Fibroblast of lung (primary cell): ENCODE measurements at regions not wholly inside any gene's neighbourhood (a gene's known extent, or its start where the extent isn't known, plus 50 kb on each side); places are given as distances from the start of the nearest gene placed in this dataset.

Source experiments
- DNase-seq, 2 donors: peaks; one replicate each; pipeline versions ENCODE4 v3.0.0 to v3.0.0-alpha.2; 2010; ENCODE audit warnings: low read depth in 2 of 2
- H2AFZ ChIP-seq: 2 replicates; pipeline ENCODE4 v1.5.1; 2012; ENCODE audit warnings: low read length, control low read depth, inconsistent platforms
- H3K27ac ChIP-seq: 2 replicates; pipeline ENCODE4 v1.5.1; 2011; ENCODE audit warnings: low read length, control low read depth; ENCODE audit not compliant: insufficient read depth
- H3K27me3 ChIP-seq: 2 replicates; pipeline ENCODE4 v1.5.1; 2011; ENCODE audit warnings: mild to moderate bottlenecking, low read length; ENCODE audit not compliant: control insufficient read depth, insufficient read depth
- H3K36me3 ChIP-seq: 2 replicates; pipeline ENCODE4 v1.5.1; 2011; ENCODE audit warnings: low read length; ENCODE audit not compliant: control insufficient read depth, insufficient read depth
- H3K4me1 ChIP-seq: 2 replicates; pipeline ENCODE4 v1.5.1; 2011; ENCODE audit warnings: low read length; ENCODE audit not compliant: control insufficient read depth, insufficient read depth; ENCODE audit errors: extremely low read depth
- H3K4me2 ChIP-seq: 2 replicates; pipeline ENCODE4 v1.5.1; 2011; ENCODE audit warnings: low read length, control low read depth; ENCODE audit not compliant: insufficient read depth; ENCODE audit errors: extremely low read depth
- H3K4me3 ChIP-seq, 4 experiments: fragments of 200-600 bp in 1 of 4; sonication (generic) in 1 of 4; replicated peaks in 1 of 4; 2 replicates each; pipeline ENCODE4 v1.5.1; 2011 to 2016; ENCODE audit warnings: low read length in 4 of 4, low read depth in 3 of 4, mild to moderate bottlenecking in 3 of 4, control low read depth in 2 of 4, inconsistent platforms in 1 of 4, mixed read lengths in 1 of 4; ENCODE audit not compliant: insufficient read depth in 1 of 4; ENCODE audit errors: control extremely low read depth in 1 of 4
- H3K79me2 ChIP-seq: 2 replicates; pipeline ENCODE4 v1.5.1; 2012; ENCODE audit warnings: mild to moderate bottlenecking, low read length, inconsistent platforms; ENCODE audit not compliant: control insufficient read depth, insufficient read depth
- H3K9ac ChIP-seq: 2 replicates; pipeline ENCODE4 v1.5.1; 2011; ENCODE audit warnings: mild to moderate bottlenecking, low read length, control low read depth; ENCODE audit not compliant: insufficient read depth
- H3K9me3 ChIP-seq: 2 replicates; pipeline ENCODE4 v1.5.1; 2012; ENCODE audit warnings: low read depth, low read length; ENCODE audit not compliant: control insufficient read depth, insufficient read depth
- H4K20me1 ChIP-seq: 2 replicates; pipeline ENCODE4 v1.5.1; 2011; ENCODE audit warnings: low read length; ENCODE audit not compliant: control insufficient read depth, insufficient read depth; ENCODE audit errors: extremely low read depth
- CTCF ChIP-seq, 2 donors: IDR thresholded peaks in 1 of 2; conservative IDR thresholded peaks in 1 of 2; 1 replicate in 1 of 2; 2 replicates in 1 of 2; pipeline ENCODE4 v1.5.1; 2011 to 2012; ENCODE audit warnings: low read length in 2 of 2, control low read depth in 1 of 2, inconsistent platforms in 1 of 2, low read depth in 1 of 2, mild to moderate bottlenecking in 1 of 2
- EZH2 ChIP-seq: IDR thresholded peaks from 2 replicates; pipeline ENCODE4 v1.5.1; 2012; ENCODE audit warnings: low read length, control low read depth, mild to moderate bottlenecking; ENCODE audit errors: missing control alignments

- Histone ChIP-seq H3K9ac (no peak overlapping the region), H3K4me3 (no peak overlapping the region), H4K20me1 (no peaks in the 10 kb centered on the region), H3K4me2 (no peak overlapping the region), H2AFZ (no peak overlapping the region), H3K9me3 (no peaks in the 10 kb centered on the region), H3K27ac (no peak overlapping the region), H3K27me3 (no peaks in the 10 kb centered on the region), H3K36me3 (no peaks in the 10 kb centered on the region), H3K79me2 (no peaks in the 10 kb centered on the region), H3K4me1 (no peaks in the 10 kb centered on the region)
- DNase-seq = peak; percentile 36 to 48
- TF ChIP-seq EZH2 = no peak
- TF ChIP-seq CTCF (conservative IDR thresholded peaks at IDR 0.05 in 1 of 2, IDR thresholded peaks at IDR 0.05 in 1 of 2; ENCODE audit: low read depth in 1 of 2, low read length in 2 of 2) = no peak
These were observed 449.4 kb upstream of the PTCHD4 start for GRCh38 chr6:48560408-48560807.

- H3K79me2 ChIP-seq = no peaks in the 10 kb centered on the region
- H3K4me2 ChIP-seq = no peak overlapping the region
- no peak for DNase-seq
- H3K4me3 ChIP-seq = no peak overlapping the region
- H3K27me3 ChIP-seq = no peaks in the 10 kb centered on the region
- H4K20me1 ChIP-seq = no peaks in the 10 kb centered on the region
- no peak overlapping the region for H3K9ac ChIP-seq
- H3K9me3 ChIP-seq = no peaks in the 10 kb centered on the region
- H3K36me3 ChIP-seq = no peaks in the 10 kb centered on the region
- no peak overlapping the region for H3K27ac ChIP-seq
- H2AFZ ChIP-seq = no peak overlapping the region
- no peaks in the 10 kb centered on the region for H3K4me1 ChIP-seq
- TF ChIP-seq CTCF (conservative IDR thresholded peaks at IDR 0.05 in 1 of 2, IDR thresholded peaks at IDR 0.05 in 1 of 2; ENCODE audit: low read depth in 1 of 2, low read length in 2 of 2) (no peak), EZH2 (no peak)
These were observed 442.6 kb upstream of the PTCHD4 start for GRCh38 chr6:48553467-48554189.

- H2AFZ ChIP-seq = no peak overlapping the region
- H4K20me1 ChIP-seq = no peaks in the 10 kb centered on the region
- no peak overlapping the region for H3K9ac ChIP-seq
- H3K4me2 ChIP-seq = no peak overlapping the region
- H3K4me3 ChIP-seq = no peak overlapping the region
- no peaks in the 10 kb centered on the region for H3K36me3 ChIP-seq
- H3K27me3 ChIP-seq = no peaks in the 10 kb centered on the region
- H3K9me3 ChIP-seq = no peaks in the 10 kb centered on the region
- no peak for DNase-seq
- H3K4me1 ChIP-seq = no peaks in the 10 kb centered on the region
- no peak for TF ChIP-seq CTCF (conservative IDR thresholded peaks at IDR 0.05 in 1 of 2, IDR thresholded peaks at IDR 0.05 in 1 of 2; ENCODE audit: low read depth in 1 of 2, low read length in 2 of 2)
- no peak for TF ChIP-seq EZH2
- H3K79me2 ChIP-seq = no peaks in the 10 kb centered on the region
- no peak overlapping the region for H3K27ac ChIP-seq
These were observed 441.9 kb upstream of the PTCHD4 start for GRCh38 chr6:48552905-48553304.
